GM18517 (cell line): ENCODE measurements at regions not wholly inside any gene's neighbourhood (a gene's known extent, or its start where the extent isn't known, plus 50 kb on each side); places are given as distances from the start of the nearest gene placed in this dataset.
"Not testable (repeated sequence)": the region's sequence is repeated elsewhere in the genome, so short reads cannot be mapped to it uniquely, and the experiment has no call there.

Experiments
- ATAC-seq: cut with Tn5 transposase; IDR thresholded peaks from one replicate; pipeline ENCODE4 v1.9.1; 2021; ENCODE audit warnings: mild to moderate bottlenecking, moderate library complexity; ENCODE audit not compliant: unreplicated experiment

DNA sequence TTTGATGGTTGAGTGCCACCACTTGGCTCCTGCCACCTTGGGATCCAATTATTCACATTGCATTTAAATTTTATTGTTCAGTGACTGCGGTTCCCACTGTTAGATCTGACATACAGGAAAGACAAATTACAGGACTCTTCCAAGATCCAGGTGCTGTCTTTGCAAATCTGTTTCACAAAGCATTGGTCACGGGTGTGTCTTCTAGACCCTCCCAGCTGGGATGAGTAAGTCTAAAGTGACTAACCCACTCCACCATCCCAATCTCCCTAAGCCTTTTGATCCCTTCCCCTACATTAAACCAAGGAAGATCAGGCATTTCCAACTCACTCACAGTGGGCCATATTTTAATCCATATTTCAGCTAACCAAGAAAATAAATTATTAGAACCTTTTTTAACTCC, 1016.3 kb upstream of the CTNND2 start:
- ATAC-seq = no peak

DNA sequence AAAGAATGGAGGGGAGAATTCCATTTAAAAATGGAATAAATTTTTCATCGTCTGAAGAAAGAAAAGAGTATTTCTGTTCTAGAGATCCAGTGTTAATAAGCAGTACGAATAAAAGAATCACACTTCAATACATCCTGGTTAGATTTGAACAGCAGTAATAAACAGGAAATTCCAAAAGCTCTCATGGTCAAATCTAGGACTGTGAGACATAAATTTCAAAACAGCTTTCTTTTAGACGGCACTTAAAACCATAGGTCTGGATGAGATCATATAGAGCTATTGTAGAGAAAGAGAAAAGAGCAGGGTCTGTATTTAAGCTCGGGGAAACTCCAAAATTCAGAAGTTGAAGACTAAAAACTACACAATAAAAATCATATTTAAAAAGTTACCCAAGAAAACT, 1006.9 kb upstream of the CTNND2 start:
- no peak for ATAC-seq

DNA sequence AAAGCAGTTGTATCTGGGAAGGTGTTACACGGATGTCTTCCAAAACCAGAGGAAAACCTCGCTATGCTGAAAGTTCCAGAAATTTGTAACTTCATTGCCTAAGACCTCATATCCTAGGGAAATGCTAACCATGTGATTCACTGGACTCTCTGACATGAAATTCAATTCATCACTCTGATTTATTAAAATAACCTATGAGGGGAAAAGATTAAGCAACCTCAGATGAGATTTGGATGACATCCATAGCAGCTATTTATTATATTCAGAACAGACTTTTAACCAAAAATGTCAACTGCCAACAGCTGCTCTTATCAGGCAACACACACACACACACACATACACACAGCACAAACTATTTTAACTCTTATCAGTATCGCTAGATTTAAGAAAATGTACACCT, 1006.4 kb upstream of the CTNND2 start:
- no peak for ATAC-seq

DNA sequence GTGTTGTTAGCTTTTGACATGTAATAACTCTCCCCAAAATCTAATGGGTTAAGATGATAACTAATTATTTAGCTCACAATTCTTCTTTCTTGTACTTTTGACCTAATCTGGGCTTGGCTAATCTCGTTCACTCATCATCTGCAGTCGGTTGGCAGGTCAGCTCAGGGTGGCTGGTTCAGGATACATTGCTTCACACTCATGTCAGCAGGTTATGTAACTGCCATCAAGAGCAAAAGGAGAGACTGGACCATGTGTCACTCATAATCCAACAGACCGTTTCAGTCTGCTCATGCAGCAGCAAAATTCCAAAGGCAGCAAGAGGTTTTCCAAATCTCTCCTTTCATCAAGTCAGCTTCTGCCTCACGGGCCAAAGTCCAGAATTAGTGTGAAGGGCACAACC, 998.4 kb upstream of the CTNND2 start:
- no peak for ATAC-seq

DNA sequence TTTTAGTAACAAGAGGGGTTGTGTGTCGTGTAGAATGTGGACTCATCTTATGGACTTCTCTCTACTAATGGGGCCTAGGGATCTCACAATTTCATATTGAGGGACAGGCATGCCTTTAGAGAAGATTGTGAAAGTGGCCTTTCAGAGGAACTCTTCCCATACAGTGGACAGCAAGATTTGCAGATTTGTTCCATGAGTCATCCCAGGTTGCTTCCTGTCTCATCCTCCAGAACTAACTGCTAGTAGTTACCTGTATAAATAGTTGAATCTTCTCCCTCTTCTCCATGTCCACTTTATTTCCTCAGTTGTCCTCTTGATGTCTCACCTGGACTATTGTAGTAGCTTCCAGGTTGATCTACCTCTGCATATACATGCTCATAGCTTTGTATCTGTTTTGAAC, 997.5 kb upstream of the CTNND2 start:
- no peak for ATAC-seq

DNA sequence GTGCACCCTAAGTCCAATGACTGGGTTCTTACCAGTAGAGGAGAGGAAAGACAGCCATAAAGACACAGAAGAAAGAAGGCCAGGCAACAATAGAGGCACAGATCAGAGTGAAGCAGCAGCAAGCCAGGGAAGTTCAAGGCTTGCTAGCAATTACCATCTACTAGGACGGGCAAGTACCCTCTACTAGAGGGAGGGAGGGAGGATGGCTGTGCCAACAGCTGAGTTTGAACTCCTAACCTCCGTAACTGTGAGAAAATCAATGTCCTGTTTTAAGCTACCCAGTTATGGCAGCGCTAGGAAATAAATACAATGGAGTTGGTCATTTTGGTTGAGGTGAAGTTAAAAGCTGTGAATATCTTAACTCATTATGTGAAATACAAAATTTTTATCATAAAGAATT, 991.8 kb upstream of the CTNND2 start:
- no peak for ATAC-seq

DNA sequence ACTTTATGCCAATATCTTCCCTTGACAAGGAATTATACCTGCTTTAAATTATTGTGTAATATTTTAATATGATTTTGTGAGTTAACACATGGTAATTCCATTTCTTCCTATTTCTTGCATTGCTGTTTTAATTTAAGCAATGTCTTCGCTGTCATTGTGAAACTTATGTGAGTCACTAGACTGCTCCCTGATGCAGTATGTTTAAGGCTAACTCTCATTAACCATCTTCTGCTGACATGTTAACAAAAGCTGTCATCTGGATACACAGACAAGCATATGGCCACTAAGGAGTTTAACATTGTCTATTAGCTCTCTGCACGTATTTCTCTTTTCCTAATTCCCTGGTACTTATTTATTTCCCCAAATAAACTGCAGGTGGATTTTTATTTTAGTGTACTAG, 980.8 kb upstream of the CTNND2 start:
- no peak for ATAC-seq

DNA sequence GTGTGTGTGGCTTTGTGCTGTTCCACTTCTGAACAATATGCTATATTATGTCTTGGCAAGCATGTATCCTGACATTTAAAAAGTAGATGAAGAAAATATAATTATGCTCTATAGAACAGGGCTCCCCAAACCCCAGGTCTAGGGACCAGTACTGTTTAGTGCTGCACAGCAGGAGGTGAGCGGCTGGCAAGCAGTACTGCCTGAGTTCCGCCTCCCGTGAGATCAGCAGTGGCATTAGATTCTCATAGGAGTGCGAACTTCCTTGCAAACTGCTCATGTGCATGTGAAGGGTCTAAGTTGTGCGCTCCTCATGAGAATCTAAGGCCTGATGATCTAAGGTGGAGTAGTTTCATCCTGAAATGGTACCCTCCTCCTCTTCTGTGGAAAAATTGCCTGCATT, 979.1 kb upstream of the CTNND2 start:
- no peak for ATAC-seq

DNA sequence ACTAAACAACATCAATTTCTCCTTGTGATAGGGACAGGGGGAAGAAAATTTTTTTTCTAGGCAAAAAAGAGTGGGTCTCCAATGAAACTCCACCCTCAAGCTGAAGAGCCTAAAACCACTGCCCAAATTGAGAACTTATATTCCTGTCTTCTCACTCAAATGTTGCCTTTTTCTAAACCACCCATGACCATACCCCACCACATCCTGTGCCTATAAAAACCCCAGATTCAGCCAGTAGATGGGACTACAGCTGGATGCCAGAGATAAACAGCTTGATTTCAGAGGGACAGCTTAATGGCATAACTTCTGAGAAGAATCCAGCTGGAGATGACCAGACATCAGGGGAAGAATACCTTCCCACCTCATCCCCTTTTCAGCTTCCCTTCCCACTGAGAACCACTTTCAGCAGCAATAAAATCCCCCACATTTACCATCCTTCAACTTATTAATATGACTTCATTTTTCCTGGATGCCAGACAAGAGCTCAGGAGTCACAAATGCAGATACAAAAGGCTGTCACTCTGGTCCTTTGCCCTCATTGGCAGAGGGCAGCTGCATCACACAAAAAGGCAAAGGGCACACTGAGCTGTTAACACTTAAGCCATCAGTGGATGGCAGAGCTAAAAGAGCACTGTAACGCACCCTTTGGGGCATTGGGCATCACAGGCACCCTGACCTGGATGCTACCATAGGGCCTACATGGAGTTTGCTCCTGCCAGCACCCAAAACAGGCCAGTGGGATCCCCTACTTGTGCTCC, 972.5 kb upstream of the CTNND2 start:
- ATAC-seq = no peak

DNA sequence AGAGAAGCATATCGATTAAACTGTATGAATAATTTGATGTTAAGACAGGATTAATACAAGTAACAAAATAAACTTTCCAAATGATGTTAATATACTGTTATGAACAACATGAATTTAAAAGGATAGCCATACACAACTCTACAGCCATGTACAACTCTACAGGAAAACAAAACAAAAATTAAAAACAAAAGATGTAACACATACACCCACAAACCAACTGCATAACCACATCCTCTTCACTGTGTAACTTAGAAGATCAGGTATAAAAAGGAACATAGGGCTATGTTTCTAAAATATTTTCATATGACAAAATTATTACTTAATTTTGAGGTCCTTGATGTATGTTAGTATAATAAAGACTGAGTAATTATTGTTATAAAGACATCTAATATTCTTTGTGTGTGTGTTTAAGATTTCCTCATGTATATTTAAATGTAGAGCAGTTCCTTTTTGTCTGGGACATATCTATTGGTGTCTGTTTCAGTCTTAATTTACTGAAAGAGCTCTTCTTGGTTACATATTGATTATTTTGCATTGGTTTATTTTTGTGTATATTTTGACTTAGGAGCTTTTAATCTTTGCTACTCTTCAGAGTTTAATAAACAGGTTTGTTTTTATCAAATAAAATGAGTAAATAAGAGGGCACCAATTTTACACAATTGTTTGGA, 966.8 kb upstream of the CTNND2 start:
- ATAC-seq = no peak

DNA sequence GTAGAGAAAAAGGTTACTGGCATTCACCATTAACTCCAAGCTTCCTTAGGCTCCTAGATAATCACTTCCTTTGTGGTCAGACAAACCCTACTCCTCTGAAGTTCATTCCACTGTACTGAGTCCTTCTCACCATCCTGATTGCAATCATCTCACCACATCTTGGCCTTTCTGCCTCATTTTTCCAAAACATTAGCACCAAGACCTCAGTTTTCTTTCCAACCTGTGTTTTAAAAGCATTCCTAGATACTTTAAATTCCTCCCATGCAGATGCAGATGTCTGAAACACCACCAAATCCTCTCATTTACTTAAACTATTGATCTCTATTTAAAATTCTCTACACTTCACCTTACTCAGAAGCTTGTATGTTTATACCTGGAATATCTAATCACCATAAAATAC, 961.3 kb upstream of the CTNND2 start:
- no peak for ATAC-seq

DNA sequence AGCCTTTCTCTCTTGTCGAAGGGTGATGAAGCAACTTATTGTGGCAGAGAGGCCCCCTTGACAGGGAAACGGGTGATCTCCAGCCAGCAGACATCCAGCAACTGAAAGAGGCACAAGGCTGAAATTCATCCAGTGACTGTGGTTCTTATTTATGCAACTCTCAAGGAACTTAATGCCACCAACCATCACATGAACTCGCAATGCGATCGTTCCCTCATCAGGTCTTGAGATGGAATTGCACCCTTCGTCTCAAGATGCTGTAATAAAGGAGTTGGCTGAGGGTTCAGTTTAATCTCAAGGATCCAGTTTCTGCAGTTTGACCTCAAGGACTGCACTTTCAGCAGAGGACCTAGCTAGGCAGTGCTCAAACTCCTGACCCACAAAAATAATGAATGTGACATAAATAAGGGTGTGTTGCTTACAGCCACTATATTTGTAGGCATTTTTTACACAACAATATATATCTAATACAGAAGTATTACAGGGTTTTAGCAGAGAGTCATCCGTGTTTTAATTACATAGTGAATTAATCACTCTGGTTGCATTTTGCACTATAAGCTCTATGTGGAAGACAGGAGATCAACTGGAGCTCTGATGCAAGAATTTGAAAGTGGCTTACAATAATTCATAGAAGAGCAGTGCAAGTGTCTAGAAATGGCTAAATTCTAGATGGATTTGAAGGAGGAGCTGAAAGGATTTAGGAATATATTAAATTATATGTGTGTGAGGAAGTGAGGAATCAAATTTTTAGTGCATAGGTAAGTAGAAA, 957.8 kb upstream of the CTNND2 start:
- no peak for ATAC-seq

DNA sequence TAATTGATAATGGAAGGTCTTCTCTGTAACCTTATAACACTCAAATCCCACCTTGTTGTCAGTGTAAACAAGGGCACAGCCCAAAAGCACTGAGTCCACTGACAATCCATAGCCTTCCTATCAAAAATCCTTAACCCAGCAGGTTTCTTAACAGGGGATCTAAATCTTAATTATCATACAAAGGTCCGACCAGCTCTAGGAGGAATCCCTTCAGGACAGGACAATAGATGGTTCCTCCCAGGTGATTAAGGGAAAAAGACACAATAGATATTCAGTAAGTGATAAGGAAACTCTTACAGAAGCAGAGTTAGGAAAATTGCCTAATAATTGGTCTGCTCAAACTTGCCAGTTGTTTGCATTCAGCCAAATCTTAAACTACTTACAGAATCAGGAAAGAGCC, 951.9 kb upstream of the CTNND2 start:
- not testable (repeated sequence) for ATAC-seq

DNA sequence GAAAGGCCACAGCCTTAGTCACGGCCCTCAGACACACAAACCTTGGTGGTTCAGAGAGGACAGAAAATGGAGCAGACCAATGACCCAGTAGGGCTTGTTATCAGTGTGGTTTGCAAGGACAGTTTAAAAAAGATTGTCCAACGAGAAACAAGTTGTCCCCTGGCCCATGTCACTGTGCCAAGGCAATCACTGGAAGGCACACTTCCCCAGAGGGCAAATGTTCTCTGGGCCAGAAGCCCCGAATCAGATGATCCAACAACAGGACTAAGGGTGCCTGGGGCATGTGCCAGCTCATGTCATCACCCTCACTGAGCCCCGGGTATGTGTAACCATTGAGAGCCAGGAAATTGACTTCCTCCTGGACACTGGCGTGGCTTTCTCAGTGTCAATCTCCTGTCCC, 950.1 kb upstream of the CTNND2 start:
- no peak for ATAC-seq

DNA sequence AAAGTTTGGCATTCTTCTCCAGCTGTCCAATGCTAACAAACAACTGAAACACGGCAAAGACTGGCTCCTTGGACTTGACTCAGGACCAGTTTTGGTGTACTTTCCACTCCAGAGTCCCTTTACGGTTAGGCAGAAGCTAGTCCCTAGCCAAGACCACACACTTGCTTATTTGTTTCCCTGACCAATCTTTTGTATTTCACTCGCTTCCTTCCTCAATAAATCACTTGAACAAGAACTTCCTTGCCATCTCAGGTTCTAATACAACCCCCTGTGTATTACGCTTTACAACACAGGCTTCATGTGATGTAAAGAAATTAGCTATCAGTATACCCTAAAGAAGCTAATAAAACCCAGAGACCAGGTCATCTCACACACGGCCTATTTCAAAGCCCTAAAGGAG, 947.5 kb upstream of the CTNND2 start:
- ATAC-seq = no peak

DNA sequence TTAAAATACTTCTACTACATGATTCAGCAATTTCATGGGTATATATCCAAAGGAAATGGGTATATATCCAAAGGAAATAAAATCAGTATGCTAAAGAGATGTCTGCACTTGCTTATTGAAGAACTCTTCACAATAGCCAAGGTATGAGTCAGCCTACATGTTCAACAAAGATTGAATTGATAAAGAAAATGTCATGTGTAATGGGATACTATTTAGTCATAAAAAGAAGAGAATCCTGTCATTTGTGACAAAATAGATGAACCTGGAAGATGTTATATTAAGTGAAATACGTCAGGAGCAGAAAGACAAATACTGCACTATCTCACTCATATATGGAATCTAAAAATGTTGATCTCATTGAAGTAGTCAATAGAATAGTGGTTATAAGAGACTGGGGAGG, 944.5 kb upstream of the CTNND2 start:
- no peak for ATAC-seq

DNA sequence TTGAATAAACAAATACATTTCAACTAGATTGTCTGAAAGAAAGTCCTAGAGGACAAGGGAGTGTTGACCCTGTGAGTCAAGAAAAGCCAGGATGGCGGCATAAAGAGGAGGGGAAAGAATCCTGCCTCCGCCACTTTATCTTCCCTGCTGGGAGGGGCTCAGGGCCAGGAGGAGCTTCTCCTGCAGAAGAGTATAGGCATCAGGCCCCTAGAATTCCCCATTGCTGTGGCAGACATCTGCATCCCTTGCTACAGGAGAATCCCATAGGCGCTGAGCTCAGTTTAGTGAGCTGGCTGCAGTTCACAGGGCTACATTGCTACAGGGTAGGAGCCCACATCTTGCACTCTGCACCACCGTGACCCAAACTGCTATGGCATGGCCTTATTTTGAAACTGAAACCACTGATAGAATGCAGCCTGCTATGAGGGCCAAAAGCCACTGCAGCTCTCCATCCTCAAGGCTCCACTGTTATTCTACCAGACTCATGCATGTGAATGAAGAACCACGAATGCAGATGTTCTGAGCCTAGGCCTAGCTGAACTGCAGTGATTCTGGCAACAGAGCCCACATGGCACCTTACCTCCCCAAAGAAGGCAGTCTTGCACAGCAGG, 941.4 kb upstream of the CTNND2 start:
- no peak for ATAC-seq

DNA sequence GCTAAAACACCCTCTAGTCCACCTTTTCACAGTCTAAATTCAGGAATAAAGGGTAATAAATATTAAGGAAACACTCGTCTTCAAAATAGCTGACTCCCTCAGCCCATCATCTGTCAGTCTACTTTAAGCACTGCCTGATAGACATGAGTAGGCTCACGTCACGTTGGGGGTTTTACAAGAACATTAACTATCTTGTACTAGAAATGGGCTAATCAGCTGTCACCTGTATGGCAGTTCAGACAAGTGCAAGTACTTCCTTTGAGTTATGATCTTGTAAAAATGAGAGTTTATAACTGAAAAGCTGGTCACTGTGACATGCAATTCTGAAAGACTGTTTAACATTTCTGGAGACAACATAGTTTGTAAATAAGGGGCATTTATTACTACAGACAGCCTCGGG, 936.7 kb upstream of the CTNND2 start:
- ATAC-seq = no peak

DNA sequence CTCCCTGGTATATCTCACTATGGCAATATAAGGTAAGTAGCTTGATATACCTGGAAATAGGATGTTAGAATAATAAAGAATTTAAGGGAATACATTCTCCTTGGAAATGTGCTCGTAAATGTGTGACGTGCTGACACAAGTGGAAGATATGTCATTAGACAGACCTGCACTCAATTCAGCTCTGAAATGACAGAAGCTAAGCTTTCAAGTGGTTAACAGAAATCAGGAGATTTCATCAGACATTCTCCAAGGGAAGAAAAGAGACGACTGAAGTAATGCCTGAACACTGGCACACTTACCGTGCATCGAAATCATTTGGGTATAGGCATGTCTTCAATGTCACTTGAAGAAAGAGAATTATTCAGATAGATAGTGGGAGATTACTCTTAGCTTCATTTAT, 933.3 kb upstream of the CTNND2 start:
- ATAC-seq = no peak

DNA sequence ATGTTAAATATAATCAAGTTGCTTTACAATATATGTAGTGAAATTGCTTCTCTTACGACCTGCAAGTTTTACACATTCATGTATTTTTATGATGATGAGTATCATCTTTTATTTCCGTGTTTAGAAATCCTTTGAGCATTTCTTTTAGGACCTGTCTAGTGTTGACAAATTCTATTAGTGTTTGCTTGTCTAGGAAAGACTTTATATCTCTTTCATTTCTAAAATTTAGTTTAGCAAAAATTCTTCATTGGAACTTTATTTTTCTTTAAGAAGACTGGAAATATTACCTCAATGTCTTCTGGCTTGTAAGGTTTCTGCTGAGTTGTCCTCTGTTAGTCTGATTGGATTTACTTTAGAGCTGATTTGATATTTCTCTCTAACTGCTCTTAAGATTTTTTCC, 920.9 kb upstream of the CTNND2 start:
- no peak for ATAC-seq

DNA sequence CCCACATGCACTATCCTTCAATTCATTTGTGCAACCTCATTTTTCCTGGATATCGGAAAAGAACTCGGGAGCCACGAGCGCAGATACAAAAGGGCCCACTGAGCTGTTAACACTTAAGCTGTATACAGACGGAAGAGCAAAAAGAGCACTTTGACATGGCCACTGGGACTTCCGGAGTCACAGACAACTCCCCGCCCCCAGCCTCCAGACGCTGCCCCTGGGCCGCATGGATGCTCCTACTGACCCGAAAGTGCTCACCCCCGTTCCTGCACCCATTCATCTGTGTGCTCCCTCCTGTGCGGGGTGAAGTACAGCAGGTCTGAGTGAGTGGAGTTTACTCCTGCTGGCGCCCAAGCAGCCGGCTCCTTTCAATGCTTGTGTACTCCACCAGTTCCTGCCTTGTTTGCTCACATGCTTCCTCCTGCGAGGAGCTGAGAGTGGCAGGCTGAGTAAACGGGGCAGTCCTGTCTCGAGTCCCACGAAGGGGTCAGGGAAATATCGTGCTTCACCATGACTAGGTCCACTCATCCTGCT, 901.0 kb upstream of the CTNND2 start:
- no peak for ATAC-seq
